ENCODE measurements at regions not wholly inside any gene's neighbourhood (a gene's known extent, or its start where the extent isn't known, plus 50 kb on each side); places are given as distances from the start of the nearest gene placed in this dataset.

DNA sequence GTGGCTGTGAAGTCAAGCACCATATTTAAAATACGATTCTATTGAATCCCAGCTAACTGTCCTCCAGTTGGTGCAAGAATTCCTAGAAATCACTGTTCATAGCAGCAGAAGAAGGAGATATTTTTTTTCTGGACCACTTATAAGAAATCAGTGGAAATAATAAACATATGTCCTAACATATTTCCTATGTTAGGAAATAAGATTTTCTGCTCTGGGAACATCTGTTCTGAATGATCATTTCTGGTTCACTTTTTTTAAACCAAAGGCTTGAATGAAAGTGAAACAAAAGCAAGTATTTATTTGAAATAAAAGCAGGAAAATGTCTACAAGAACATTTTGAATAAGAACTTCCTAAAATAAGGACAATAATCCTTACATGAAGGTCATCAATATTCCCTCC is 138.9 kb upstream of the RALGAPA2 start:
- DNase-seq (ENCODE audit: low read depth, low spot score) (no peak), ATAC-seq (no peak)
- Histone ChIP-seq H3K27ac (ENCODE audit: low read length) (no peak overlapping the region), H3K36me3 (ENCODE audit: control insufficient read depth, insufficient read depth, low read length) (no peaks in the 10 kb centered on the region), H3K4me3 (ENCODE audit: low read depth in 2 of 2, low read length in 2 of 2) (no peak overlapping the region), H3K27me3 (ENCODE audit: control insufficient read depth, insufficient read depth, low read length) (no peaks in the 10 kb centered on the region), H3K9me3 (ENCODE audit: control insufficient read depth, insufficient read depth, low read depth, low read length) (no peaks in the 10 kb centered on the region), H3K4me1 (ENCODE audit: control insufficient read depth, insufficient read depth, low read length) (no peaks in the 10 kb centered on the region)
- intact Hi-C loops (cut with micrococcal nuclease; ENCODE audit: unreplicated experiment) (no loop called here), in situ Hi-C loops (cut with HindIII; ENCODE audit: low pct_unique_long_range_greater_than_20kb, low sequenced_read_pairs) (no loop called here)
- POLR2A ChIA-PET = no interaction called here
- TF ChIP-seq, protein P1, sequence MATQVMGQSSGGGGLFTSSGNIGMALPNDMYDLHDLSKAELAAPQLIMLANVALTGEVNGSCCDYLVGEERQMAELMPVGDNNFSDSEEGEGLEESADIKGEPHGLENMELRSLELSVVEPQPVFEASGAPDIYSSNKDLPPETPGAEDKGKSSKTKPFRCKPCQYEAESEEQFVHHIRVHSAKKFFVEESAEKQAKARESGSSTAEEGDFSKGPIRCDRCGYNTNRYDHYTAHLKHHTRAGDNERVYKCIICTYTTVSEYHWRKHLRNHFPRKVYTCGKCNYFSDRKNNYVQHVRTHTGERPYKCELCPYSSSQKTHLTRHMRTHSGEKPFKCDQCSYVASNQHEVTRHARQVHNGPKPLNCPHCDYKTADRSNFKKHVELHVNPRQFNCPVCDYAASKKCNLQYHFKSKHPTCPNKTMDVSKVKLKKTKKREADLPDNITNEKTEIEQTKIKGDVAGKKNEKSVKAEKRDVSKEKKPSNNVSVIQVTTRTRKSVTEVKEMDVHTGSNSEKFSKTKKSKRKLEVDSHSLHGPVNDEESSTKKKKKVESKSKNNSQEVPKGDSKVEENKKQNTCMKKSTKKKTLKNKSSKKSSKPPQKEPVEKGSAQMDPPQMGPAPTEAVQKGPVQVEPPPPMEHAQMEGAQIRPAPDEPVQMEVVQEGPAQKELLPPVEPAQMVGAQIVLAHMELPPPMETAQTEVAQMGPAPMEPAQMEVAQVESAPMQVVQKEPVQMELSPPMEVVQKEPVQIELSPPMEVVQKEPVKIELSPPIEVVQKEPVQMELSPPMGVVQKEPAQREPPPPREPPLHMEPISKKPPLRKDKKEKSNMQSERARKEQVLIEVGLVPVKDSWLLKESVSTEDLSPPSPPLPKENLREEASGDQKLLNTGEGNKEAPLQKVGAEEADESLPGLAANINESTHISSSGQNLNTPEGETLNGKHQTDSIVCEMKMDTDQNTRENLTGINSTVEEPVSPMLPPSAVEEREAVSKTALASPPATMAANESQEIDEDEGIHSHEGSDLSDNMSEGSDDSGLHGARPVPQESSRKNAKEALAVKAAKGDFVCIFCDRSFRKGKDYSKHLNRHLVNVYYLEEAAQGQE (IDR thresholded peaks at IDR 0.05; ENCODE audit: insufficient read depth in 1 of 2, low read depth in 2 of 2, low read length in 1 of 2) = no peak
- TF ChIP-seq POLR2AphosphoS5 (IDR thresholded peaks at IDR 0.05; ENCODE audit: low read depth, low read length) (no peak), TCF7L2 (IDR thresholded peaks at IDR 0.05; ENCODE audit: low read depth, low read length) (no peak), SIN3A (IDR thresholded peaks at IDR 0.05; ENCODE audit: borderline replicate concordance, insufficient read depth, low read depth, low read length) (no peak)
- TF ChIP-seq, protein P2, sequence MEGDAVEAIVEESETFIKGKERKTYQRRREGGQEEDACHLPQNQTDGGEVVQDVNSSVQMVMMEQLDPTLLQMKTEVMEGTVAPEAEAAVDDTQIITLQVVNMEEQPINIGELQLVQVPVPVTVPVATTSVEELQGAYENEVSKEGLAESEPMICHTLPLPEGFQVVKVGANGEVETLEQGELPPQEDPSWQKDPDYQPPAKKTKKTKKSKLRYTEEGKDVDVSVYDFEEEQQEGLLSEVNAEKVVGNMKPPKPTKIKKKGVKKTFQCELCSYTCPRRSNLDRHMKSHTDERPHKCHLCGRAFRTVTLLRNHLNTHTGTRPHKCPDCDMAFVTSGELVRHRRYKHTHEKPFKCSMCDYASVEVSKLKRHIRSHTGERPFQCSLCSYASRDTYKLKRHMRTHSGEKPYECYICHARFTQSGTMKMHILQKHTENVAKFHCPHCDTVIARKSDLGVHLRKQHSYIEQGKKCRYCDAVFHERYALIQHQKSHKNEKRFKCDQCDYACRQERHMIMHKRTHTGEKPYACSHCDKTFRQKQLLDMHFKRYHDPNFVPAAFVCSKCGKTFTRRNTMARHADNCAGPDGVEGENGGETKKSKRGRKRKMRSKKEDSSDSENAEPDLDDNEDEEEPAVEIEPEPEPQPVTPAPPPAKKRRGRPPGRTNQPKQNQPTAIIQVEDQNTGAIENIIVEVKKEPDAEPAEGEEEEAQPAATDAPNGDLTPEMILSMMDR (IDR thresholded peaks at IDR 0.05) = no peak
- BruUV-seq (replicated peaks) = no TSS peak
- CTCF ChIA-PET = interaction anchor here (0.6 kb wide), 1 partner anchor 740 kb away, joined by 8 read pairs; no protein-coding TSS in a partner anchor

DNA sequence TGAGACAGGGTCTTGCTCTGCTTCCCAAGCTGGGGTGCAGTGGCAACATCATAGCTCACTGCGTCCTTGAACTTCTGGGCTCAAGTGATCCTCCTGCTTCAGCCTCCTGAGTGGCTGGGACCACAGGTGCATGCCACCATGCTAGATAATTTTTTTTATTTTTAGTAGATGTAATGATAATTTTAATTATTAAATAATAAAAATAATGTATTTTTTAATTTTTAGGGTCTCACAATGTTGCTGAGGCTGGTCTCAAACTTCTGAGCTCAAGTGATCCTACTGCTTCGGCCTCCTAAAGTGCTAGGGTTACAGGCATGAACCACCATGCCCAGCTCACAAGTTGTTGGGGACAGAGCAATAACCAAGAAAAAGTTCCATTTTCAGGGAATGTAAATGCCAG is 138.0 kb upstream of the RALGAPA2 start:
- Histone ChIP-seq H3K27ac (ENCODE audit: low read length) (no peak overlapping the region), H3K4me1 (ENCODE audit: control insufficient read depth, insufficient read depth, low read length) (no peaks in the 10 kb centered on the region), H3K36me3 (ENCODE audit: control insufficient read depth, insufficient read depth, low read length) (no peaks in the 10 kb centered on the region), H3K27me3 (ENCODE audit: control insufficient read depth, insufficient read depth, low read length) (no peaks in the 10 kb centered on the region), H3K9me3 (ENCODE audit: control insufficient read depth, insufficient read depth, low read depth, low read length) (no peaks in the 10 kb centered on the region), H3K4me3 (ENCODE audit: low read depth in 2 of 2, low read length in 2 of 2) (no peak overlapping the region)
- ChIA-PET POLR2A (no interaction called here), CTCF (no interaction called here)
- no TSS peak for BruUV-seq (replicated peaks)
- ATAC-seq (no peak), DNase-seq (ENCODE audit: low read depth, low spot score) (no peak)
- in situ Hi-C loops (cut with HindIII; ENCODE audit: low pct_unique_long_range_greater_than_20kb, low sequenced_read_pairs) = no loop called here
- intact Hi-C loops (cut with micrococcal nuclease; ENCODE audit: unreplicated experiment) = no loop called here
- no peak for TF ChIP-seq SIN3A (IDR thresholded peaks at IDR 0.05; ENCODE audit: borderline replicate concordance, insufficient read depth, low read depth, low read length)
- no peak for TF ChIP-seq POLR2AphosphoS5 (IDR thresholded peaks at IDR 0.05; ENCODE audit: low read depth, low read length)

DNA sequence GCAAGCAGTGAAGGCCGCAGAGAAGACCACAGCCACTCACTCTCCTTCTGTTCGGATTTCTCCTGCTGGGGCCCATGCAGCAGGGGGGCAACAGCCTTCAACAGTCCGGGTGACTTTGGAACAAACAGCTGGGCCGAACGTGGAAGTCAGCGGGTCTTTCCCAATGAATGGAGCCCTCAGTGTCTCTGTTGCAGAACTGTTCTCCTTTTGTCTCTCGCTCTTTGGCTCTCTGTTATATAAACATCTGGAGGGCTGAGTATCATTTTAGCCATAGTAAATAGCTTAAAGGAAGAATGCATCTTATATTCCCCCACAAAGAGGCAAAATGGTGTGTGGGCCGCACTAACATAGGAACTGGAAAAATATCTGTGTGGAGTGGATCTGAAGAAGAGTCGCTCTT is 136.7 kb upstream of the RALGAPA2 start:
- Histone ChIP-seq H3K4me3 (ENCODE audit: low read depth in 2 of 2, low read length in 2 of 2) (no peak overlapping the region), H3K27ac (ENCODE audit: low read length) (no peak overlapping the region), H3K9me3 (ENCODE audit: control insufficient read depth, insufficient read depth, low read depth, low read length) (no peaks in the 10 kb centered on the region), H3K36me3 (ENCODE audit: control insufficient read depth, insufficient read depth, low read length) (no peaks in the 10 kb centered on the region), H3K27me3 (ENCODE audit: control insufficient read depth, insufficient read depth, low read length) (no peaks in the 10 kb centered on the region), H3K4me1 (ENCODE audit: control insufficient read depth, insufficient read depth, low read length) (no peaks in the 10 kb centered on the region)
- in situ Hi-C loops (cut with HindIII; ENCODE audit: low pct_unique_long_range_greater_than_20kb, low sequenced_read_pairs) (no loop called here), intact Hi-C loops (cut with micrococcal nuclease; ENCODE audit: unreplicated experiment) (no loop called here)
- no TSS peak for BruUV-seq (replicated peaks)
- DNase-seq (ENCODE audit: low read depth, low spot score) (no peak), ATAC-seq (no peak)
- POLR2A ChIA-PET = no interaction called here
- CTCF ChIA-PET = no interaction called here
- TF ChIP-seq SIN3A (IDR thresholded peaks at IDR 0.05; ENCODE audit: borderline replicate concordance, insufficient read depth, low read depth, low read length) = no peak
